Activated T-cell treated with anti-CD3 and anti-CD28 coated beads for 48 hours (primary cell): ENCODE measurements at regions not wholly inside any gene's neighbourhood (a gene's known extent, or its start where the extent isn't known, plus 50 kb on each side); places are given as distances from the start of the nearest gene placed in this dataset.
"Not testable (repeated sequence)": the region's sequence is repeated elsewhere in the genome, so short reads cannot be mapped to it uniquely, and the experiment has no call there.

ENCODE experiments used
- DNase-seq: peaks from one replicate; pipeline ENCODE4 v3.0.0-alpha.2; 2020; ENCODE audit warnings: low read depth

GRCh38 chr10:95137990-95138625, 55.9 kb upstream of the ACSM6 start:
- not testable (repeated sequence) for DNase-seq

- DNase-seq = no peak
Measured at GRCh38 chr10:95134490-95134889, 59.5 kb upstream of the ACSM6 start.

- no peak for DNase-seq
Measured at GRCh38 chr10:95133997-95134396, 60.0 kb upstream of the ACSM6 start.

GRCh38 chr10:95133016-95133752, 60.9 kb upstream of the ACSM6 start:
- DNase-seq = peak; percentile 64

- not testable (repeated sequence) for DNase-seq
Measured at GRCh38 chr10:95130429-95130828, 61.1 kb upstream of the CYP2C8 start.

- no peak for DNase-seq
Measured at GRCh38 chr10:95125582-95125981, 56.3 kb upstream of the CYP2C8 start.

- DNase-seq = no peak
Measured at GRCh38 chr10:95122736-95123135, 53.4 kb upstream of the CYP2C8 start.

GRCh38 chr10:95121904-95122303, 52.6 kb upstream of the CYP2C8 start:
- no peak for DNase-seq
